GM23248 (cell line): ENCODE measurements at regions not wholly inside any gene's neighbourhood (a gene's known extent, or its start where the extent isn't known, plus 50 kb on each side); places are given as distances from the start of the nearest gene placed in this dataset.

ENCODE experiments used
- EZH2 ChIP-seq: fragments of 200-600 bp; sonication (generic); IDR thresholded peaks from 2 replicates; pipeline ENCODE4 v1.6.1; 2018; ENCODE audit warnings: antibody characterized with exemption, mild to moderate bottlenecking; ENCODE audit not compliant: insufficient read depth, poor library complexity, severe bottlenecking
- EZH2phosphoT487 ChIP-seq: fragments of 200-600 bp; sonication (generic); IDR thresholded peaks from 2 replicates; pipeline ENCODE4 v1.6.1; 2018; ENCODE audit warnings: antibody characterized with exemption, moderate library complexity, mild to moderate bottlenecking, low read depth; ENCODE audit not compliant: insufficient read depth

DNA sequence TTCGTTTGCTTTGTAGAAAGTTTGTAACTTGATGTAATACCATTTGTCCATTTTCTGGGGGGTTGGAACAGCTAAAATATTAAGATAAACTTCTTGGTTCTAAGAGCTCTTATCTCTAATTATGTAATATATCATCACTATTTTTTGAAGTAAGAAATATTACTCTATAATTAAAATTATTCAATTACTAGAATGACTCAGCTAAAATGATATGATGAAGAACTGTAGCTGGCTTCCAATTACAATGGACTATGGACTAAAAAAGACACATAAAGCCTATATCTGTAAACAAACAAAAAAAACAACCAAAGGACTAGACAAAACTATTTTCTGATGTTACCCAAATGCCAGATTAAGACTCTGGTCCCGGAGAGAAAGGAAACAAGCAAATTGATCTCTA, 569.4 kb downstream of the PCDH18 start:
- TF ChIP-seq EZH2, result no peak
- TF ChIP-seq EZH2phosphoT487, result no peak
